ENCODE measurements at regions not wholly inside any gene's neighbourhood (a gene's known extent, or its start where the extent isn't known, plus 50 kb on each side); places are given as distances from the start of the nearest gene placed in this dataset.

GRCh38 chr13:60311527-60311926 lies 85.5 kb upstream of the TDRD3 start (continued):
- TF ChIP-seq TSHZ2 (CRISPR knock-in tag; IDR thresholded peaks at IDR 0.05) (no peak), TOX (CRISPR knock-in tag; IDR thresholded peaks at IDR 0.05; ENCODE audit: borderline replicate concordance) (no peak)

- TF ChIP-seq CREB5 (CRISPR knock-in tag; IDR thresholded peaks at IDR 0.05; ENCODE audit: low read depth) = no peak
- TF ChIP-seq ZNF70 (CRISPR knock-in tag; IDR thresholded peaks at IDR 0.05) = no peak
- no peak for TF ChIP-seq ZFP3 (CRISPR knock-in tag; IDR thresholded peaks at IDR 0.05)
- no peak for TF ChIP-seq GLIS3 (CRISPR knock-in tag; IDR thresholded peaks at IDR 0.05)
- TF ChIP-seq TOX (CRISPR knock-in tag; IDR thresholded peaks at IDR 0.05; ENCODE audit: borderline replicate concordance) = no peak
- no peak for TF ChIP-seq BACH2 (CRISPR knock-in tag; IDR thresholded peaks at IDR 0.05; ENCODE audit: borderline replicate concordance)
- TF ChIP-seq ZNF8 (CRISPR knock-in tag; IDR thresholded peaks at IDR 0.05) = no peak
- no peak for TF ChIP-seq CSRNP3 (CRISPR knock-in tag; IDR thresholded peaks at IDR 0.05)
- TF ChIP-seq ZFP30 (CRISPR knock-in tag; IDR thresholded peaks at IDR 0.05) = no peak
- no peak for TF ChIP-seq RARB (CRISPR knock-in tag; IDR thresholded peaks at IDR 0.05)
- no peak for TF ChIP-seq TCF4 (CRISPR knock-in tag; IDR thresholded peaks at IDR 0.05; ENCODE audit: borderline replicate concordance)
- TF ChIP-seq ZC3H10 (CRISPR knock-in tag; IDR thresholded peaks at IDR 0.05) = no peak
- no peak for TF ChIP-seq OSR1 (CRISPR knock-in tag; IDR thresholded peaks at IDR 0.05)
- TF ChIP-seq ZNF565 (CRISPR knock-in tag; conservative IDR thresholded peaks at IDR 0.05; ENCODE audit: low read depth) = no peak
- TF ChIP-seq PATZ1 (CRISPR knock-in tag; IDR thresholded peaks at IDR 0.05; ENCODE audit: borderline replicate concordance) = no peak
- TF ChIP-seq POU6F1 (CRISPR knock-in tag; IDR thresholded peaks at IDR 0.05; ENCODE audit: borderline replicate concordance, low read depth) = no peak
- TF ChIP-seq SNAI2 (CRISPR knock-in tag; IDR thresholded peaks at IDR 0.05) = no peak
- TF ChIP-seq ISL1 (CRISPR knock-in tag; IDR thresholded peaks at IDR 0.05) = no peak
- no peak for ATAC-seq
Observed at GRCh38 chr13:60312851-60313505, 84.0 kb upstream of the TDRD3 start.

GRCh38 chr13:60318186-60318585 lies 78.8 kb upstream of the TDRD3 start:
- no peak for ATAC-seq

More at GRCh38 chr13:60318186-60318585, 78.8 kb upstream of the TDRD3 start:
- no peak for TF ChIP-seq ZNF70 (CRISPR knock-in tag; IDR thresholded peaks at IDR 0.05)
- no peak for TF ChIP-seq TSHZ2 (CRISPR knock-in tag; IDR thresholded peaks at IDR 0.05)
- TF ChIP-seq ZNF8 (CRISPR knock-in tag; IDR thresholded peaks at IDR 0.05) = no peak
